H1 (cell line): ENCODE measurements at regions not wholly inside any gene's neighbourhood (a gene's known extent, or its start where the extent isn't known, plus 50 kb on each side); places are given as distances from the start of the nearest gene placed in this dataset.

ENCODE experiments used
- CTCF ChIA-PET: fragments of 300-600 bp; sonication (Branson Sonifier 250); formaldehyde crosslinking; loops from one replicate; lab custom pipeline; 2021; ENCODE audit not compliant: partially characterized antibody; lab: Charles Lee
- POLR2A ChIA-PET: fragments of 300-600 bp; sonication (Branson Sonifier 250); formaldehyde crosslinking; loops from one replicate; lab custom pipeline; 2021; ENCODE audit warnings: inconsistent platforms; ENCODE audit not compliant: partially characterized antibody; lab: Charles Lee
- DNase-seq, 2 experiments: peaks; one replicate each; pipeline versions ENCODE4 v3.0.0 to v3.0.0-alpha.2; 2010 to 2022; ENCODE audit warnings: low spot score in 2 of 2, low read depth in 1 of 2, mixed read lengths in 1 of 2
- FAIRE-seq: peaks from 2 replicates; lab custom pipeline; 2011; peaks lifted over from hg19 to GRCh38; lab: Jason Lieb, UNC
- H2AFZ ChIP-seq: 2 replicates; pipeline ENCODE4 v1.8.1; 2012; ENCODE audit warnings: low read length, inconsistent platforms
- H2AK5ac ChIP-seq: 2 replicates; pipeline ENCODE4 v1.6.1; 2013; ENCODE audit warnings: low read depth, low read length
- H2BK120ac ChIP-seq: replicated peaks from 2 replicates; pipeline ENCODE3; 2013; ENCODE audit warnings: low read depth, low read length, inconsistent platforms
- H2BK12ac ChIP-seq: 2 replicates; pipeline ENCODE4 v1.6.1; 2013; ENCODE audit warnings: low read depth, low read length
- H2BK15ac ChIP-seq: 2 replicates; pipeline ENCODE4 v1.6.1; 2013; ENCODE audit warnings: low read length
- H2BK20ac ChIP-seq: 2 replicates; pipeline ENCODE4 v1.6.1; 2013; ENCODE audit warnings: low read length
- H2BK5ac ChIP-seq: 2 replicates; pipeline ENCODE4 v1.6.1; 2013; ENCODE audit warnings: low read depth, low read length
- H3K14ac ChIP-seq: 2 replicates; pipeline ENCODE4 v1.6.1; 2013; ENCODE audit warnings: inconsistent platforms; ENCODE audit not compliant: insufficient read length
- H3K18ac ChIP-seq: 2 replicates; pipeline ENCODE4 v1.6.1; 2013; ENCODE audit warnings: low read length; ENCODE audit errors: extremely low read depth
- H3K23ac ChIP-seq: 2 replicates; pipeline ENCODE4 v1.6.1; 2013; ENCODE audit warnings: inconsistent platforms; ENCODE audit not compliant: insufficient read length
- H3K23me2 ChIP-seq: 2 replicates; pipeline ENCODE4 v1.6.1; 2013; ENCODE audit warnings: low read depth, low read length
- H3K27ac ChIP-seq: 2 replicates; pipeline ENCODE4 v1.6.1; 2011; ENCODE audit warnings: low read depth, low read length, inconsistent platforms
- H3K27me3 ChIP-seq, 4 experiments: replicated peaks in 1 of 4; 1 replicate in 1 of 4; 2 replicates in 3 of 4; pipeline versions ENCODE4 v1.6.1 to v1.8.1; 2011 to 2013; ENCODE audit warnings: low read length in 3 of 4, mild to moderate bottlenecking in 3 of 4, inconsistent platforms in 2 of 4, mixed read lengths in 2 of 4, moderate library complexity in 1 of 4; ENCODE audit not compliant: control insufficient read depth in 3 of 4, insufficient read depth in 3 of 4; ENCODE audit errors: extremely low read depth in 1 of 4
- H3K36me3 ChIP-seq, 4 experiments: 2 replicates each; pipeline versions ENCODE4 v1.6.1 to v1.8.1; 2011 to 2013; ENCODE audit warnings: mild to moderate bottlenecking in 4 of 4, low read length in 3 of 4, moderate library complexity in 2 of 4, control low read depth in 1 of 4, inconsistent platforms in 1 of 4; ENCODE audit not compliant: insufficient read depth in 4 of 4, control insufficient read depth in 2 of 4
- H3K4ac ChIP-seq: replicated peaks from 2 replicates; pipeline ENCODE3; 2013; ENCODE audit warnings: low read length, low read depth, mixed read lengths, inconsistent platforms; ENCODE audit not compliant: insufficient read length
- H3K4me1 ChIP-seq, 4 experiments: replicated peaks in 1 of 4; 1 replicate in 1 of 4; 2 replicates in 3 of 4; pipeline versions ENCODE4 v1.6.1 to v1.8.1; 2011 to 2013; ENCODE audit warnings: low read length in 3 of 4, inconsistent platforms in 2 of 4, mixed read lengths in 1 of 4; ENCODE audit not compliant: insufficient read depth in 4 of 4, control insufficient read depth in 3 of 4
- H3K4me2 ChIP-seq, 2 experiments: 2 replicates each; pipeline versions ENCODE4 v1.6.1 to v1.8.1; 2011 to 2013; ENCODE audit warnings: low read depth in 2 of 2, low read length in 2 of 2, control low read depth in 1 of 2, inconsistent platforms in 1 of 2, mild to moderate bottlenecking in 1 of 2; ENCODE audit not compliant: insufficient read depth in 1 of 2
- H3K4me3 ChIP-seq, 4 experiments: fragments of 200-600, 300-600 bp in 1 of 4; sonication (generic), shearing (Covaris generic), sonication (Bioruptor Twin) in 1 of 4; 2 replicates each; pipeline versions ENCODE4 v1.5.1 to v1.8.1; 2011 to 2016; ENCODE audit warnings: low read length in 4 of 4, low read depth in 3 of 4, control low read depth in 2 of 4, inconsistent platforms in 2 of 4, mild to moderate bottlenecking in 2 of 4, mixed read lengths in 1 of 4, moderate library complexity in 1 of 4; ENCODE audit not compliant: insufficient read depth in 2 of 4; ENCODE audit errors: extremely low read depth in 1 of 4
- H3K56ac ChIP-seq: replicated peaks from 2 replicates; pipeline ENCODE3; 2013; ENCODE audit warnings: low read depth, mild to moderate bottlenecking, mixed read lengths, low read length, inconsistent platforms; ENCODE audit not compliant: insufficient read length
- H3K79me1 ChIP-seq: 2 replicates; pipeline ENCODE4 v1.6.1; 2013; ENCODE audit warnings: low read depth, low read length, control low read depth
- H3K79me2 ChIP-seq, 2 experiments: 2 replicates each; pipeline versions ENCODE4 v1.6.1 to v1.8.1; 2012 to 2013; ENCODE audit warnings: low read length in 2 of 2, mild to moderate bottlenecking in 2 of 2, inconsistent platforms in 1 of 2; ENCODE audit not compliant: insufficient read depth in 2 of 2, control insufficient read depth in 1 of 2
- H3K9ac ChIP-seq, 4 experiments: replicated peaks in 1 of 4; 1 replicate in 1 of 4; 2 replicates in 3 of 4; pipeline versions ENCODE4 v1.6.1 to v1.8.1; 2011 to 2013; ENCODE audit warnings: low read depth in 3 of 4, low read length in 3 of 4, control low read depth in 2 of 4, mild to moderate bottlenecking in 2 of 4, moderate library complexity in 2 of 4, inconsistent platforms in 1 of 4; ENCODE audit errors: extremely low read depth in 1 of 4
- H3K9me3 ChIP-seq, 2 experiments: 2 replicates each; pipeline versions ENCODE4 v1.6.1 to v1.8.1; 2012 to 2013; ENCODE audit warnings: mild to moderate bottlenecking in 2 of 2, moderate library complexity in 2 of 2, control low read depth in 1 of 2, inconsistent platforms in 1 of 2, low read depth in 1 of 2, low read length in 1 of 2, mixed read lengths in 1 of 2; ENCODE audit not compliant: insufficient read depth in 2 of 2
- H4K20me1 ChIP-seq, 2 experiments: replicated peaks in 1 of 2; 2 replicates each; pipeline versions ENCODE3 to v1.8.1; 2011 to 2013; ENCODE audit warnings: inconsistent platforms in 2 of 2, low read length in 2 of 2, mild to moderate bottlenecking in 1 of 2; ENCODE audit not compliant: insufficient read depth in 2 of 2, control insufficient read depth in 1 of 2
- H4K5ac ChIP-seq: 2 replicates; pipeline ENCODE4 v1.6.1; 2013; ENCODE audit warnings: low read length, low read depth, mixed read lengths, inconsistent platforms; ENCODE audit not compliant: insufficient read length
- H4K8ac ChIP-seq: 2 replicates; pipeline ENCODE4 v1.8.0; 2013; ENCODE audit warnings: mild to moderate bottlenecking, moderate library complexity, low read length, inconsistent platforms; ENCODE audit not compliant: insufficient read depth; ENCODE audit errors: extremely low read depth
- H4K91ac ChIP-seq: replicated peaks from 2 replicates; pipeline ENCODE3; 2013; ENCODE audit warnings: low read length, mixed read lengths, inconsistent platforms; ENCODE audit not compliant: insufficient read length
- NANOG ChIP-seq: IDR thresholded peaks from 2 replicates; pipeline ENCODE4 v1.6.1; 2011; ENCODE audit warnings: low read length, low read depth, mild to moderate bottlenecking, inconsistent platforms; ENCODE audit not compliant: insufficient read depth, poor library complexity, severe bottlenecking
- POU5F1 ChIP-seq: IDR thresholded peaks from 2 replicates; pipeline ENCODE4 v1.6.1; 2011; ENCODE audit warnings: low read depth, mild to moderate bottlenecking, low read length, moderate library complexity
- TCF12 ChIP-seq: IDR thresholded peaks from 2 replicates; pipeline ENCODE4 v1.6.1; 2011; ENCODE audit warnings: low read depth, mild to moderate bottlenecking, low read length
- WGBS, 2 experiments: shearing (Covaris generic) in 1 of 2; methylation state at CpG; one replicate each; pipeline versions ENCODE4 v1.1.6 to v1.1.7; 2013 to 2015; ENCODE audit warnings: low lambda C conversion rate in 2 of 2, mixed read lengths in 2 of 2, inconsistent platforms in 1 of 2, low coverage in 1 of 2, missing lambda C conversion rate in 1 of 2; ENCODE audit not compliant: insufficient replicate concordance in 2 of 2, insufficient coverage in 1 of 2, insufficient read length in 1 of 2; ENCODE audit errors: extremely low coverage in 1 of 2, missing lambda C conversion rate in 1 of 2; 5-methylcytosine and 5-hydroxymethylcytosine counted together

GRCh38 chr6:9417400-9417799 is 982.1 kb upstream of the SLC35B3 start:
- no peak overlapping the region for H4K91ac ChIP-seq
- H4K5ac ChIP-seq = no peak overlapping the region
- H2AK5ac ChIP-seq = no peak overlapping the region
- H3K4ac ChIP-seq = no peak overlapping the region
- no peaks in the 10 kb centered on the region for H3K4me1 ChIP-seq
- H3K9ac ChIP-seq = no peak overlapping the region
- H3K36me3 ChIP-seq = no peaks in the 10 kb centered on the region
- H4K20me1 ChIP-seq = no peaks in the 10 kb centered on the region
- no peak overlapping the region for H2BK5ac ChIP-seq
- H2BK120ac ChIP-seq = no peak overlapping the region
- no peak overlapping the region for H2BK15ac ChIP-seq
- H4K8ac ChIP-seq = no peak overlapping the region
- CTCF ChIA-PET = no interaction called here
- no peak overlapping the region for H3K27ac ChIP-seq
- DNase-seq (no peak), FAIRE-seq (no peak)
- H3K23ac ChIP-seq = no peak overlapping the region
- no peak overlapping the region for H3K18ac ChIP-seq
- no peak overlapping the region for H2BK12ac ChIP-seq
- H3K4me3 ChIP-seq = no peak overlapping the region
- WGBS, 2 experiments = 89% methylated on average over 2 of the region's 2 CpGs; no CpG with 5 or more reads in 1 of the 2 experiments
- no peaks in the 10 kb centered on the region for H3K79me2 ChIP-seq
- H3K23me2 ChIP-seq = no peaks in the 10 kb centered on the region
- H3K56ac ChIP-seq = no peak overlapping the region
- no peaks in the 10 kb centered on the region for H3K27me3 ChIP-seq
- no peak overlapping the region for H3K14ac ChIP-seq
- H3K9me3 ChIP-seq = no peaks in the 10 kb centered on the region
- no peaks in the 10 kb centered on the region for H3K79me1 ChIP-seq
- H2AFZ ChIP-seq = 0 out of 2 replicates have a peak overlapping the region, but pooled peaks have one; percentile 68
- POLR2A ChIA-PET = no interaction called here
- H3K4me2 ChIP-seq = no peak overlapping the region
- no peak overlapping the region for H2BK20ac ChIP-seq
- no peak for TF ChIP-seq NANOG
- TF ChIP-seq POU5F1 = no peak
- no peak for TF ChIP-seq TCF12
